Panc1 (cell line): ENCODE measurements at regions not wholly inside any gene's neighbourhood (a gene's known extent, or its start where the extent isn't known, plus 50 kb on each side); places are given as distances from the start of the nearest gene placed in this dataset.

Experiments
- POLR2AphosphoS5 ChIP-seq: IDR thresholded peaks from 2 replicates; pipeline ENCODE4 v1.6.1; 2012; ENCODE audit warnings: mild to moderate bottlenecking, low read depth, low read length, moderate library complexity
- SIN3A ChIP-seq: IDR thresholded peaks from 2 replicates; pipeline ENCODE4 v1.6.1; 2012; ENCODE audit warnings: low read depth, mild to moderate bottlenecking, low read length, moderate library complexity, borderline replicate concordance; ENCODE audit not compliant: insufficient read depth
- TF ChIP-seq, protein P1 (sequence below): fragments of 450-650 bp; IDR thresholded peaks from 2 replicates; pipeline ENCODE4 v1.5.1; 2017; ENCODE audit warnings: mild to moderate bottlenecking
- TF ChIP-seq, protein P2 (sequence below), 2 experiments: IDR thresholded peaks; 2 replicates each; pipeline ENCODE4 v1.6.1; 2011 to 2012; ENCODE audit warnings: low read depth in 2 of 2, control low read depth in 1 of 2, low read length in 1 of 2, mild to moderate bottlenecking in 1 of 2, moderate library complexity in 1 of 2; ENCODE audit not compliant: insufficient read depth in 1 of 2

DNA sequence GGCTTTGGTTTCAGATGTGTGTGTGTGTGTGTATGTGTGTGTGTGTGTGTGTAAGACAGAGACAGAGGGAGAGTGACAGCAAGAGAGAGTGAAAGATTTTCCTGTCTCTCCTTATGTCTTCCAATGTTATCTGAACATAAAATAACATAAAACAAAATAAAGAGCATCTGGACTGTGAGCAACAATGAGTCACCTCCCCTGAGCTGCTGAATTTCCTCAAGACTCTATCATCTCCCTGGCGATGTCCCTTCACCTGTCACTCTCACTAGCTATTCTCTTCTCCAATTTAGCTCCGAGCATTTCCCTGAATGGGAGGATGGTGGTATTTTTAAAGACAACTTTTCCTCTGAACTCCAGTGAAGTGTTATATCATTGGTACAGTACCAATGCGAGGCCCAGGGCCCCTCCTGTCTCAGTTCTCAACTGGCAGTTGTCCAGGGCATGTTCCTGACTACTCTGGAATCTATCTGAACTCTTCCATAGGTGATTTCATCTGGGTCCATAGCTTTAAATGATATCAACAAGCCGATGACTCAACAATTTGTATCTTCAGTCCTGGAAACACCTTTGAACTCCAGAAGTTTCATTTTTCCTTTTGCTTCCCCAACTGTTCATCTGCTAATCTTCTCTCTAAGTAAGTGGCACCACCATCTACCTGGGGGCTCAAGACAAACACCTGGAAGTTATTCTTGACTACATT is 195.0 kb upstream of the CLNK start:
- TF ChIP-seq, protein P1, sequence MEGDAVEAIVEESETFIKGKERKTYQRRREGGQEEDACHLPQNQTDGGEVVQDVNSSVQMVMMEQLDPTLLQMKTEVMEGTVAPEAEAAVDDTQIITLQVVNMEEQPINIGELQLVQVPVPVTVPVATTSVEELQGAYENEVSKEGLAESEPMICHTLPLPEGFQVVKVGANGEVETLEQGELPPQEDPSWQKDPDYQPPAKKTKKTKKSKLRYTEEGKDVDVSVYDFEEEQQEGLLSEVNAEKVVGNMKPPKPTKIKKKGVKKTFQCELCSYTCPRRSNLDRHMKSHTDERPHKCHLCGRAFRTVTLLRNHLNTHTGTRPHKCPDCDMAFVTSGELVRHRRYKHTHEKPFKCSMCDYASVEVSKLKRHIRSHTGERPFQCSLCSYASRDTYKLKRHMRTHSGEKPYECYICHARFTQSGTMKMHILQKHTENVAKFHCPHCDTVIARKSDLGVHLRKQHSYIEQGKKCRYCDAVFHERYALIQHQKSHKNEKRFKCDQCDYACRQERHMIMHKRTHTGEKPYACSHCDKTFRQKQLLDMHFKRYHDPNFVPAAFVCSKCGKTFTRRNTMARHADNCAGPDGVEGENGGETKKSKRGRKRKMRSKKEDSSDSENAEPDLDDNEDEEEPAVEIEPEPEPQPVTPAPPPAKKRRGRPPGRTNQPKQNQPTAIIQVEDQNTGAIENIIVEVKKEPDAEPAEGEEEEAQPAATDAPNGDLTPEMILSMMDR: no peak
- TF ChIP-seq, protein P2, sequence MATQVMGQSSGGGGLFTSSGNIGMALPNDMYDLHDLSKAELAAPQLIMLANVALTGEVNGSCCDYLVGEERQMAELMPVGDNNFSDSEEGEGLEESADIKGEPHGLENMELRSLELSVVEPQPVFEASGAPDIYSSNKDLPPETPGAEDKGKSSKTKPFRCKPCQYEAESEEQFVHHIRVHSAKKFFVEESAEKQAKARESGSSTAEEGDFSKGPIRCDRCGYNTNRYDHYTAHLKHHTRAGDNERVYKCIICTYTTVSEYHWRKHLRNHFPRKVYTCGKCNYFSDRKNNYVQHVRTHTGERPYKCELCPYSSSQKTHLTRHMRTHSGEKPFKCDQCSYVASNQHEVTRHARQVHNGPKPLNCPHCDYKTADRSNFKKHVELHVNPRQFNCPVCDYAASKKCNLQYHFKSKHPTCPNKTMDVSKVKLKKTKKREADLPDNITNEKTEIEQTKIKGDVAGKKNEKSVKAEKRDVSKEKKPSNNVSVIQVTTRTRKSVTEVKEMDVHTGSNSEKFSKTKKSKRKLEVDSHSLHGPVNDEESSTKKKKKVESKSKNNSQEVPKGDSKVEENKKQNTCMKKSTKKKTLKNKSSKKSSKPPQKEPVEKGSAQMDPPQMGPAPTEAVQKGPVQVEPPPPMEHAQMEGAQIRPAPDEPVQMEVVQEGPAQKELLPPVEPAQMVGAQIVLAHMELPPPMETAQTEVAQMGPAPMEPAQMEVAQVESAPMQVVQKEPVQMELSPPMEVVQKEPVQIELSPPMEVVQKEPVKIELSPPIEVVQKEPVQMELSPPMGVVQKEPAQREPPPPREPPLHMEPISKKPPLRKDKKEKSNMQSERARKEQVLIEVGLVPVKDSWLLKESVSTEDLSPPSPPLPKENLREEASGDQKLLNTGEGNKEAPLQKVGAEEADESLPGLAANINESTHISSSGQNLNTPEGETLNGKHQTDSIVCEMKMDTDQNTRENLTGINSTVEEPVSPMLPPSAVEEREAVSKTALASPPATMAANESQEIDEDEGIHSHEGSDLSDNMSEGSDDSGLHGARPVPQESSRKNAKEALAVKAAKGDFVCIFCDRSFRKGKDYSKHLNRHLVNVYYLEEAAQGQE (IDR thresholded peaks at IDR 0.05; ENCODE audit: insufficient read depth in 1 of 2, low read depth in 2 of 2, low read length in 1 of 2): no peak
- no peak for TF ChIP-seq SIN3A
- TF ChIP-seq POLR2AphosphoS5: no peak
